NCI-H774 (cell line): ENCODE measurements at regions not wholly inside any gene's neighbourhood (a gene's known extent, or its start where the extent isn't known, plus 50 kb on each side); places are given as distances from the start of the nearest gene placed in this dataset.

ENCODE experiments used
- DNase-seq: peaks from one replicate; lab custom pipeline; 2025; lab: John Stamatoyannopoulos, UW

DNA sequence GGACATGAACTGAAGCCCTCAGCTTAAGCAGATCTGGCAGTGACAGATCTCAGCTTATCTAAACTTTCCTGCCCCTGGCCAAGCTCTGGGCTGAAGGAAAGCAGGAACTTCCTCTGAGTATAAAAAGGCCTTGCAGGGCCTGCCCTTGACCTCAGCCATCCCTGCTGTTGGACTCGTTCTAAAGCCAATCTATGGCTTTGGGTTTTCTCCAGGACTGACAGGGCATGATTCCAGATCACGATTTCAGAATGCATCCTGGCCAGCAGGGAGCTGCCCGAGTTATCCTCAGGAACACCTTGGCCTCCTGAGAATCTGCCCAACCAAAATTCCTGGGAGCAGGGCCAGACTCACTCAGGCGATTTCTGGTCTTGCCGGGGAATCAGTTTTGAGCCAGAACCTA, 502.7 kb downstream of the TLE4 start:
- no peak for DNase-seq

DNA sequence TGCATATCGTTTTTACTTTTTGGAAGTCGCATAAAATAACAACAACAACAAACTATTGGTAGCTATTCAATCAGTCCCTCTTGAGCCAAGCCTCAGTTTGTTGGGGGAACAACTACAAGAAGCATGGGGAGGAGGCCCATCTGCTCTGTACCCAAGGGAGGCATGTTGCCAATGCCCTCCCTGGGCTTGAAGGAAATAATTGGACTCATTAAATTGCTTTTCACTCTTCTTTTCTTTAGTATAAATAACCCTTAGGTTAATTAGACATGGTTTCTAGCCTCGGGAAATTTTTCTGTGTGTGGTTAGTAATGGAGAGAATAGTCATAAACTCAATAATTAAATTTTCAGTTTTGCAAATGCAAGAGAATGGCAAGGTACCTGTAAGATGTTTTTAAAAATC, 500.7 kb downstream of the TLE4 start:
- no peak for DNase-seq

DNA sequence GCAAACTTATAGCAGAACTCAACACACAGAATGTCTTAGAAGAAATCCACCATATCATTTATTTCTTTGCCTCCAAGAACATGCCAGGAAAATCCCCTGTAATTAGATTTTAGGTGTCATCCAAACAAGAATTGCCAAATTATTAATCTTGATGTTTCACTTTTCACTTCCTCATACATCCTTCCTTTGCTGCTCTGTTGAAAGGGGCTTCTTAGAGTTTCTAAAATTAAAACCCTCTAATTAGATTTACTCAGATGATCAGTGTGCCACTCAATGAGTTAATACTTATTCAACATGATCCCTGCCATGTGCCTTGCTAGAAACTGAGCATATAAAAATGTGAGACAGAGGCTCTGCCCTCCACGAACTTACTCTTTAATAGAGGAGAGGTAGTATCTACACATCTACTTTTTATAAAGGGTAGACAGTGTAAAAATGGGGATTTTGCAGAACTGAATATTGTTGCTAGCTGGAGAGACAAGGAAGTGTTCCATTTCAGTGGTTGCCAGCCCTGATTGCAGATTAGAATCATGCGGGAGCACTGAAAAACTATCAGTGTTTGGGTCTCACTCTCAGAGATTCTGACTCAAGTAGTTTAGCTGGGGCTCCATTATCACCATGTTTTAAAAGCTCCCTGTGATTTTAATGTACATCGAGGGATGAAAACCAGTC, 498.4 kb downstream of the TLE4 start:
- no peak for DNase-seq

DNA sequence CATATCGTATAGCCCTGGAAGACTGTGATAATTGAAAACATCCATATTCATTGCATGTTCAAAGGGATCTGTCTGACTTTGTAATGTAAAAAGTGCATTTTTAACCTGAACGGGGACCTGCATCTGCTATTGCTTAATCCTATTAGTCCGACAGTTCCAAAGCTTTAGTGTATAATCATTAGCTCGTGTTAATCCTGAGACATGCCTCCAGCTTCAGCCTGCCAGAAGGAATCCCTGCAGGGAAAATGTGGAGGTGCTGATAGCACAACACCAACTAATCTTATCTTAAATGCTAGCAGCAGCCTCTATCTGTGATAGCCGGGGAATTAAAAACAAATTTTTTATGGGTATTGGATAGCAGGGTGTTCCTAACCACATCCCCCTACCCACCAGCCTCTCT, 495.2 kb downstream of the TLE4 start:
- no peak for DNase-seq

DNA sequence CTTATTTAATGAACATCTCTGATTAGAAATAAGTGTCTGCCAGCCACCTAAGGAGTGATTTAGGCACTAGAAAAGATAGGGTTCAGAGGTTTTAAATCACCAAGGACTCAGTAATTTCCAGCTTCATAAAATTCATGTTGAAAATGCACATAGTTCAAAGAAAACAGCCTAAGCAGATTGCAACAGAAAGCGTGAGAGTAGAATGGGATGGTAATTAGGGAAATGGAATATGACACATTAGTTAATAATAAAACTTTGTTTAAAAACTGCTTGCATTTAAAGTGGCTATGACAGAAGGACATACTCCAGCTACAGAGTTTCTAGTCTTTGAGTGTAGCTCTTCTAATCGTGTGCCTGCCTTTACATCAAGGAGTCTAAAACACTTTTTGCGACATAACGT, 490.8 kb downstream of the TLE4 start:
- no peak for DNase-seq

DNA sequence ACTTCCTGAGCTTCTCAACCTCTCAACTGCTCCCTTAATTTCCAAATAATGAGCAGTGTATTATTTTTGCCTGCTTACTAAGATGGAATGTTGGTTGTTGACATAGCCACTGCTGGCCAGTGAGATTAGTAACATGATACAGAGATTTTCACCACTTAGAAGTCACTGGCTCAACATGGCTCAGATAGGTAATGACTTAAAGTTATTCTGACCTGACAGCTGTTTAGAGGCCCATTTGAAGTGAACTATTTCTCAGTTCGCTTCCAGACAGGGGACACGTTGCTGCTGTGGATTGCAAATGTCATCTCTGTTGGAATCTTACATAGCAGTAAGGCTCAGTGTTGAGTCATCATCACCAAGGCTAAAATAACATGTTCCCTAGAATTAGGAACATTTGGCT, 490.2 kb downstream of the TLE4 start:
- no peak for DNase-seq

DNA sequence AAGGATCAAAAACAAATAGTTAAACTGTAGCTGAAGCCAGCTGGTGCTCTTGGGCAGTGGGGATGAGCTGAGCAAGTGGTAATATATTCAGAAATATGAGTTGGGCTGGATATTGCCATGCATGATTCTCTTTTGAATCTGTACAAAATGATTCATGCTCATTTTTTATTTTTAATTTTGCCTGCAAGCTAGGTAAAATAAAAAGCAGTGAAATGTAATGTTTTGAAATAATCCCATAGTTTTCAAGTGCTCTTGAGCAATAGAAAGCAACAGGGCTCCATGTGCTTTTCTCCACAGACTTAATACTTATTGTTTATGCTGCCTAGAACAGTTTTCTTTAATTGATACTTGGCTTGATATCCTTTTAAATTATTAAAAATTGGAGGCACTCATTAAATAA, 489.3 kb downstream of the TLE4 start:
- DNase-seq: no peak

DNA sequence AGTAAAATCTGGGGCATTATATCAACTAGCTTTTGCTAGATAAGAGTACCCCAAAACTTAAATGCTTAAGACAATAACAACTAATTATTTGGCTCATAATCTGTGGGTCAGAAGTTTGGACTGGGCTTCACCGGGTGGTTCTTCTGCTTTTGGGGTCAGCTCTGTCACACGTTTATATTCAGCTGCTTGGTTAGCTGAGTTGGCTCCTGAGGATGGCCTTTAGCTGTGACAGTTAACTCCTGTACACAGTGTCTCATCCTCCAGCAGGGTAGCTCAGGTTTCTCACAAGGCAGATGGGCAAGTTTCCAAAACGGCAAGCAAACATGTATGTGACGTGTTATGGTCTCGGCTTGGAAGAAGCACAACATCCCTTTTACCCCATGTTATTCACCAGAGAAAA, 488.2 kb downstream of the TLE4 start:
- DNase-seq: no peak

DNA sequence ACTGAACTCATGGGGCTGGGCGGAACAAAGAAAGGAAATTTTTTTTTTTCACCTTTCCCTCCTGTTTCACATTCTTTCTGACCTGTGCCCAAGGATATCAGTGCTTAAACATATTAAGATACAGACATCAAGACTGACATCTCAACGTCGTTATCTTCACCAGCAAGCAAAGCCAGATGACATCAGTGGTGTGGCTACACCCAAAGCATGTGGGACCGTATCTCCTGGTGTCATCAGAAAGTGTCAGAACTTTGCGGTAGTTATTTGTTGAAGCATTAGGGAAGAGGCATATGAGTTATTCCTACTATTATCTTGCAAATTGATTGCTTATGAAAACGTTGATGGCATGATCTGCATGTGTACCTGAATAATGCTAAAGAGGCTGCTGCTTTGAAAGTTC, 487.4 kb downstream of the TLE4 start:
- no peak for DNase-seq

DNA sequence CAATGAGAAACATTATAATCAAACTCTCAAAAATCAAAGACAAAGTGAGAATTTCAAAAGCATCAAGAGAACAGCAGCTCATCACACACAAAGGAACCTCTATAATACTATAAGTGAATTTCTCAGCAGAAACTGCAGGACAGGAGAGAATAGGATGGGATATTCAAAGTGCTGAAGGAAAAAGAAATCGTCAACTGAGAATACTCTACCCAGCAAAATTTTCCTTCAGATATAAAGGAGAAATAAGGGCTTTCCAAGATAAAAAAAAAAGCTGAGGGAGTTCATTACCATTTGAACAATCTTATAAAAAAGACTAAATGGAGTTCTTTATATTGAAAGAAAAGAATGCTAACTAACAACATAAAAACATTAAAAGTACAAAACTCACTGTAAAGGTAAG, 481.1 kb downstream of the TLE4 start:
- no peak for DNase-seq

DNA sequence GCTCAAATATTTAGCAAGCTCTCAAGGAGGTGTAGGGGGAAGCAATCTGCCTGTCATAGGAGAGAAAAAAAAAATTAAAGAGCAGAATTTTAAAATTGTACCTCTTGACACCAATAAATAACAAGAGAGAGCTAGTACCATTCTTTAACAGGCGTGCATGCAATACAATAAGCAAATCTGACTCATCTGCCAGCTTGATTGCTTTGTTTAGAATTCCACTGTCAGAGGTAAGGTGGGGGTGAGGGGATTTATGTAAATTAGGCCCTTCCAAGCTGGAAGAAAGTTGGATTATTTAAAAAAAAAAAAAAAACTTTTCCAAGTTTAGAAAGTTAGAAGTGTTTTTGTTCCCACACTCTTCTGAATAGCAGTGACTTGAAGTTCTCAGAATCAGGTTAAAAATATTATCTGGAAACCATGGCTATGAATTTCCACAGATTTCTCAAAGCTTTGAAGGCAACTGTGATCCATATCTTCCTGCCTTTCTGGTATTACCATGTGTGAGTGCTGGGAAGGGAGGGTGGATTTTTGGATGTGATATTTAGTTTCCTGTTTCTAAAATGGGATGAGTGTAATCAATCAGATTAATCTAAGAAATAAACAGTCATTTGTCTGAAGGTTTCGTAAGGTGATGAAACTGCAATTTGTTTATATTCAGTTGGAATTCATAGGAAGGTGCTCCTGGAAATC, 477.5 kb downstream of the TLE4 start:
- no peak for DNase-seq

DNA sequence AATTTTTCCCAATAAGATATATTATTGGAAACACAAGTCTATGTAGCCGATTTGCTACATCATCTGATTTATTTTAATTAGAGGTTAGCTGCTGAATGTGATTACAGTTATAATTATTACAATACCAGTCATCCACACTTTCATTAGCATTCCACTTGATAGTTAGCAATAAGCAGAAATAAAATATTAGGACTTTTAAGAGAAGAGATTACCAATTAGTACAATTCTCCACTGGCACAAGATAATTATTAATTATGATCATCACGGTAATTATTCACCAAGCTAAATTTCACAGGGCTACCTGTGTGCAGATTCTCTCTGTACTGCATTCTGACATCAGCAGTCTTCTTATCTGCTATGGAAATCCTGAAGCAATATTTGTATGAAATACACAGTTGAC, 474.7 kb downstream of the TLE4 start:
- DNase-seq: no peak

DNA sequence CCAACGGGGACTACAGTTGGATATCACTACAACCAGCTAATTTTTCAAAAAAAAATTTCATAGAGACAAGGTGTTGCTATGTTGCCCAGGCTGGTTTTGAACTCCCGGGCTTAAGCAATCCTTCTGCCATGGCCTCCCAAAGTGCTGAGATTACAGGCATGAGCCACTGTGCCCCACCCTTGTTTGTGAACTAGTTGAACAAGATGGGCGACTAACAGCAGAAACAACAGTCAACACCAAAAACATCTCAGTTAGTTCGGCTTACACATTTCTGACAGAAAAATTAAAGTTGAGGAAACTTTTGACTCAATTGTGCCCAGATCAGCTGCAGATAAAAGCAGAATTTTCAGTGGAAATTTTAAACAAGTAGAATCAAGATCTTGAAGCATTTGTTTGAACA, 470.1 kb downstream of the TLE4 start:
- DNase-seq: no peak

DNA sequence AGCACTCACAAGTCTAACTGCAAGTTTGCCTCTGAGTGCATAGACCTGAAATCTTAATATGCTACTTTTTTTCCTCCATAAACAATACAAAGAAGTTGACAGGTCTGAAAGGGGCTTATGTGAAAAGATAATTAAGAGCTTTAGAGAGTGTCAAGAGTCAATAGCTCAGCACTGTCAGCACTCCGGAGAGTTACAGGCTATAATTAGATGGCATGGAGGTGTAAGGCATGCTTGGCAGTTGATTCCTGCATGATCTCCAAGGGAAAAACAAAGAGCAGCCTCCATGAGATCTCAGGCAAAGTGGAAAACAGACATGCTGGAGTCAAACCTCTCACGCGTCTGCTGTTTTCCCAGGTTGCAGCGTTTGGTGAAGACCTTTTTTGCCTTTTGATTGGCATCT, 468.7 kb downstream of the TLE4 start:
- no peak for DNase-seq

DNA sequence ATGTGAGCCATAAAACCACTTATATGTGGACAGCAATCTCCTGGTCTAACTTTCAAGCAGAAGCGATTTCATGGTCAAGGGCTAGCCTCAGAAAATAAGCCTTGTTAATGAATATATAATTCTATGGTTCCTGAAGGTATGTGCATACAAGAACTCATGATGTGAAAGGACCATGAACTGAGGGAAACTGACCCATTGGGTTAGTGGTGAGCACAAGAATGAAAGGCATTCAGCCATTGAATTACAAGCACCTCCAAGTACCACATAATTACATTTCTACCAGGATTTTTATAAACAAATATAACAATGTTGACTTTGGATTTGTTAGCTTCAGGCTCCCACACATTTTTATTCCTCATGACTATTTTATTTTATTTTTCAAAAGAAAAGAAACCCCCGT, 459.0 kb downstream of the TLE4 start:
- no peak for DNase-seq

DNA sequence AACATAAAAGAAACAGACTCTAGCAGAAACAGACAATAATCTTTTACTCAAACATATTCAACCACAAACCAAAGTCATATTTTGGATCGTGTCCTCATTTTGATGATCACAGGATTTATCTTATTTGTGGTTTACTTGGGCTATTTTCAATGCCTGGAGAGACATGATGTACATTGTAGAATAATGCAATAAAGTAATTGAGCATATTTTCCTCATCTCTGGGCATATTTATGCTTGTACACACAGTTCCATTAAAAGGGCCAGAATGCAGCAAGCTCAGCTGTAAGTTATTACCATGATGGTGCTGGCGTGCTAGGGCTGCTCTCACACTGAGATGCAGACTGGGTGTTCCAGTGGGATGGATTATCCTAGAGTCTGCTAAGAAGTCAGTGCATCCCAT, 456.7 kb downstream of the TLE4 start:
- no peak for DNase-seq

DNA sequence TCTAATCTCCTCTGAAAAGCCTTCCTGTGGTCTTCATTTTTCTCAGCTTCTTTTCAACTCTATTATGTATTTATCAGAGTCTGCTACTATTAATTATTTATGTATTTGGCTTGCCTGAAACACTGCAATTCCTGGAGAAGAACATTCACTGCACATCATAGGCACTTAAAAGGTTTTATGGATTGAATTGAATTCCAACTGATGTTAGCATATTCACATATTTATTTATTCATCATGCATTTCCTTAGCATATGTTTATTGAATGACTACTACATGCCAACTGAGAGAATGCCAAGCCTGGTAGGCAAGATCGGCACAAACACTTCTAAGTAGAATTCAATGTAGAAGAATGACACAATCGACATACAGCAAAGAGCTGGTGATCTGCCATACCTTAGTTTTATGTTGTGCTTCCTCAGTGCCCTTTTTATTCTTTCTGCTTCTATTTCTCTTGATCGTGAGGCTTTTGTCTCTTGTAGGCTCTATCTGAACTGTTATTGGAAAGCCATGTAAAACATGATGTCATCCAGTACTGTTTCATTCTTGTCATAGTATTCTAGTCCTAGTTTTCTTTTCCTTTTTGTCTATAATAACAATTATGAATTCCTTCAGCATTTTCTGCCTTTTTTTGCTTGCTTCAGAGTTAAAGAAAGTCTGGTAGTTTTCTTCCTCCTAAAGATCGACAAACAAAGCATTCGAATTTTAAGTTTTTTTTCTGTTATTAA, 454.2 kb downstream of the TLE4 start:
- no peak for DNase-seq

DNA sequence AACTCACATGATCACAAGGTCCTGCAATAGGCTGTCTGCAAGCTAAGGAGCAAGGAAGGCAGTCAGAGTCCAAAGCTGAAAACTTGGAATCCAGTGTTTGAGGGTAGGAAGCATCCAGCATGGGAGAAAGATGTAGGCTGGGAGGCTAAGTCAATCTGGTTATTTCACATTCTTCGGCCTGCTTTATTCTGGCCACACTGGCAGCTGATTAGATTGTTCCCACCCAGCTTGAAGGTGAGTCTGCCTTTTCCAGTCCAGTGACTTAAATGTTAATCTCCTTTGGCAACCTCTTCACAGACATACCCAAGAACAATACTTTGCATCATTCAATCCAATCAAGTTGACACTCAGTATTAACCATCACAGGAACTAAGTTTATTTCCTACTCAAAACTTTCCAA, 453.4 kb downstream of the TLE4 start:
- DNase-seq: no peak

DNA sequence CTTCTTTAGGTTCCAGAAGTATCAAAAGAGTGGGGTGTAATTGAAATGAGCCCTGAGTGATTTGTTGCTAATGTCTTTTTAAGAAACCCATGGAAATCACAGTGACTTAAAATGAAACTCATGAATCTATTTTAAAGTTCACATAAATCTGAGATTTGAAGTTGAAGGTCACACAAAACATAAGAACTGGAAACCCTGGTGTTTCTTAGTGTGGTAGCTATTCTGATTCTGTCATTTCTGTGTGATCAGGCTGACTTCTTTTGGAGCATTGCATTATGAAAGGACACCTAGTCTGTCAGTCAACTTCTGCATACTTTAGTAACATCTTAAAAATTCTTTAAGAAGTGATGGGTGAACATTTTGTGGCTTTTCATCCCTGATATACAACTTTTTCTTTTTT, 448.8 kb downstream of the TLE4 start:
- DNase-seq: no peak

DNA sequence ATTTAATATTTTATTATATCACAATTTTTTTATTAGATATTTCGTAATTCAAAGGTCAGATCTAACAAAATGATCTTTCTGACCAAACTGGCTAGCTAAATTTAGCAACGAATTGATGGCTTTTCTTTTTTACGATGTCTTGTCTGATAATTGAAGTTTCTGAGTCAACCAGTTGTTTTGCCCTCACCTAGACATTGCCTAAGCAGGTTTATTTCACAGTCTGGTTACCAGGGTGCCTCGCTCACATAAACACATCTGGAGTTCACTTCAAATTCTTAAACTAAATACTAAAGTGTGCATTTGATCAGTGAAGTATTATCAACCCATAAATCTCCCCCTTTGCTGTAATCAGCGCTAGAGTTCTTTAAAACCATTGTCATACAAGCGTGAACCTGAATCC, 448.3 kb downstream of the TLE4 start:
- DNase-seq: no peak

DNA sequence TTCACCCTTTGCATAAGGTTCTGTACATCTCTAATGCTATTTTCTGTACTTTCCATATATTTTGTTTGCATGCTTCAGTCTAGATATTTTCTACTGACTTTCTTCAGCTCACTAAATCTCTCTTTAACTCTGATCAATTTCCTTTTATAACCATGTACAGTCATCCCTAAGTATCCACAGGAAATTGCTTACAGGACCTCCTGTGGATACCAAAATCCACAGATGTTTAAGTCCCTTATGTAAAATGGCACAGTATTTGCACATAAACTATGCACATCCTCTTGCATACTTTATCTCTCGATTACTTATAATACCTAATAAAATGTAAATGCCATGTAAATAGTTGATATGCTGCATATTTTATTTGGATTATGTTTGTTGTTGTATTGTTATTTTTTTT, 442.1 kb downstream of the TLE4 start:
- no peak for DNase-seq

DNA sequence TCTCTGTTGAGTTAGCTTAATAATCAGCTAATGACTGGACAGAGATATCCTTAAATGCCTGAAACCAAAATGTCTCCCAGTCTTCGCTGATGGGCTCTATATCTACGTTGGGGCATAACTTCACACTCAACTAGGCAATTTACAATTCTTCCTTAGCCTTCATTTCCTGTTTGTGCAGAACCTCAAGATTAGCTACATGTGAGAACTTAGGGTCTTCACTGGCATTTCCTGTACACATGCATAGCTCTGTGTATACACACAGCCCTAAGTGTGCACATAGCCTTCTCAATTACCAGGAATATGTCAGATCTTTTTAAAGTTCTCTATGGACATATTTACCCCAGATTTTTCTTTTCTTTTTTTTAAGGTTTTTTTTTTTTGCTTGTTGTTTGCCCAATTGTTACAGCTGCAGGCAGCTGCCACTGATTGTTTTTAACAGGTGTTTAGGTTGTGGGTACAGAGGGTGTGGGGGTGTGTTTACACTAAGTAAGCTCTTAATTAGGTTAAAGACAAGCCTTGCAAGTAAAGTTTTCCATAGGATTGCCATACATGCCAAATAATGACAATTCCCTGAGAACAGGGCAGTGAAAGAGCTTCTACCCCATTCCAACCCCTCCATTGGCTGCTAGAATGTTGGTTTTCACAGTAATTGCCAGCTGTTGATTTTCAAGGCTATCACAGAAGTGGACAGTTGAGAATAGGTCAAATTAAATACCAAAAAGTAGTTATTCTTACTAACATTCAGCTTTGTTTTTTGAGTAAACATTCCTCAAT, 441.0 kb downstream of the TLE4 start:
- DNase-seq: no peak

DNA sequence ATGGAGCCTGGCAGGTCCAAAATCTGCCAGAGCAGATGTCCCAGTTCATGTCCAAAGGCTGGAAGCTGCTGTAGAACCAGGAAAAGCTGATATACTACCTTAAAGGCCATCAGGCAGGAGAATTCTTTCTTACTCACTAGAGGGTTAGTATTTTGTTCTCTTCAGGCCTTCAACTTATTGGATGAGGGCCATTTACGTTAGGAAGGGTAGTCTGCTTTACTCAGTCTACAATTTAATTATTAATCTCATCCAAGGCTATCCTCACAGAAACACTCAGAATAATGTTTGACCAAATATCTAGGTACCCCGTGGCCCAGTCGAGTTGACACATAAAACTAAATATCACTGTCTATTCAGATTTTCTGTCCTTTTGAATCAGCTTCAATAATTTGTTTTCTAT, 437.4 kb downstream of the TLE4 start:
- DNase-seq: no peak
